ENCODE measurements at regions not wholly inside any gene's neighbourhood (a gene's known extent, or its start where the extent isn't known, plus 50 kb on each side); places are given as distances from the start of the nearest gene placed in this dataset.

GRCh38 chr2:183390109-183390508 lies 265.9 kb downstream of the NUP35 start:
- ChIA-PET POLR2A (no interaction called here), CTCF (no interaction called here)
- no peak for DNase-seq (ENCODE audit: low read depth)
- Histone ChIP-seq H3K27me3 (ENCODE audit: control insufficient read depth, insufficient read depth, low read length) (no peaks in the 10 kb centered on the region), H3K4me3 (ENCODE audit: low read depth, low read length) (no peak overlapping the region), H3K36me3 (ENCODE audit: control insufficient read depth, insufficient read depth, low read length) (no peaks in the 10 kb centered on the region)
- TF ChIP-seq CTCF (IDR thresholded peaks at IDR 0.05; ENCODE audit: insufficient read depth, low read depth, low read length) = no peak

GRCh38 chr2:183404392-183404791 lies 280.1 kb downstream of the NUP35 start:
- no peaks in the 10 kb centered on the region for H3K36me3 ChIP-seq (ENCODE audit: control insufficient read depth, insufficient read depth, low read length)
- ChIA-PET POLR2A (no interaction called here), CTCF (no interaction called here)
- H3K27me3 ChIP-seq (ENCODE audit: control insufficient read depth, insufficient read depth, low read length) = no peaks in the 10 kb centered on the region
- TF ChIP-seq CTCF (IDR thresholded peaks at IDR 0.05; ENCODE audit: insufficient read depth, low read depth, low read length) = no peak
- DNase-seq (ENCODE audit: low read depth) = no peak
- H3K4me3 ChIP-seq (ENCODE audit: low read depth, low read length) = no peak overlapping the region

- Histone ChIP-seq H3K4me3 (ENCODE audit: low read depth, low read length) (no peak overlapping the region), H3K27me3 (ENCODE audit: control insufficient read depth, insufficient read depth, low read length) (no peaks in the 10 kb centered on the region), H3K36me3 (ENCODE audit: control insufficient read depth, insufficient read depth, low read length) (no peaks in the 10 kb centered on the region)
- CTCF ChIA-PET = no interaction called here
- TF ChIP-seq CTCF (IDR thresholded peaks at IDR 0.05; ENCODE audit: insufficient read depth, low read depth, low read length) = no peak
- POLR2A ChIA-PET = no interaction called here
- DNase-seq (ENCODE audit: low read depth) = no peak
Observed at GRCh38 chr2:183408562-183408961, 284.3 kb downstream of the NUP35 start.

GRCh38 chr2:183409662-183410061 lies 285.4 kb downstream of the NUP35 start:
- POLR2A ChIA-PET = no interaction called here
- DNase-seq (ENCODE audit: low read depth) = no peak
- CTCF ChIA-PET = no interaction called here
- TF ChIP-seq CTCF (IDR thresholded peaks at IDR 0.05; ENCODE audit: insufficient read depth, low read depth, low read length) = no peak
- no peak overlapping the region for H3K4me3 ChIP-seq (ENCODE audit: low read depth, low read length)
- no peaks in the 10 kb centered on the region for H3K36me3 ChIP-seq (ENCODE audit: control insufficient read depth, insufficient read depth, low read length)
- no peaks in the 10 kb centered on the region for H3K27me3 ChIP-seq (ENCODE audit: control insufficient read depth, insufficient read depth, low read length)

- POLR2A ChIA-PET = no interaction called here
Observed at GRCh38 chr2:183416753-183417152, 292.5 kb downstream of the NUP35 start.

More at GRCh38 chr2:183416753-183417152, 292.5 kb downstream of the NUP35 start:
- Histone ChIP-seq H3K36me3 (ENCODE audit: control insufficient read depth, insufficient read depth, low read length) (no peaks in the 10 kb centered on the region), H3K27me3 (ENCODE audit: control insufficient read depth, insufficient read depth, low read length) (no peaks in the 10 kb centered on the region), H3K4me3 (ENCODE audit: low read depth, low read length) (no peak overlapping the region)
- CTCF ChIA-PET = no interaction called here
- TF ChIP-seq CTCF (IDR thresholded peaks at IDR 0.05; ENCODE audit: insufficient read depth, low read depth, low read length) = no peak
- DNase-seq (ENCODE audit: low read depth) = no peak

Measured in BJ (cell line).